Activated CD4-positive, alpha-beta T cell treated with anti-CD3 and anti-CD28 coated beads, Interleukin-2, amount 10 ng/mL, durations not matched to agents 7 days and 5 days (primary cell): ENCODE measurements at regions not wholly inside any gene's neighbourhood (a gene's known extent, or its start where the extent isn't known, plus 50 kb on each side); places are given as distances from the start of the nearest gene placed in this dataset.

ENCODE experiments used
- CTCF ChIA-PET: fragments of 350-600 bp; sonication (Branson Sonifier 250); formaldehyde crosslinking; loops from one replicate; lab custom pipeline; 2021; ENCODE audit warnings: antibody characterized with exemption; lab: Charles Lee
- POLR2A ChIA-PET: fragments of 350-600 bp; sonication (Branson Sonifier 250); formaldehyde crosslinking; loops from one replicate; lab custom pipeline; 2021; ENCODE audit warnings: antibody characterized with exemption; lab: Charles Lee
- DNase-seq: peaks from one replicate; pipeline ENCODE4 v3.0.0-alpha.2; 2020
- H3K27ac Mint-ChIP-seq: one replicate; pipeline ENCODE4 v1.8.0; 2021; ENCODE audit warnings: mild to moderate bottlenecking, moderate library complexity, mixed read lengths
- H3K27me3 Mint-ChIP-seq: one replicate; pipeline ENCODE4 v1.8.0; 2021; ENCODE audit warnings: mixed read lengths
- H3K36me3 Mint-ChIP-seq: one replicate; pipeline ENCODE4 v1.8.0; 2021; ENCODE audit warnings: low read depth, mixed read lengths
- H3K4me1 Mint-ChIP-seq: one replicate; pipeline ENCODE4 v1.8.0; 2021; ENCODE audit warnings: mixed read lengths
- H3K4me3 Mint-ChIP-seq: one replicate; pipeline ENCODE4 v1.8.0; 2021; ENCODE audit warnings: mild to moderate bottlenecking, moderate library complexity, mixed read lengths
- H3K9me3 Mint-ChIP-seq: one replicate; pipeline ENCODE4 v1.8.0; 2021; ENCODE audit warnings: mixed read lengths

- H3K36me3 Mint-ChIP-seq = no peaks in the 10 kb centered on the region
- ChIA-PET POLR2A (no interaction called here), CTCF (no interaction called here)
- no peak for DNase-seq
- H3K9me3 Mint-ChIP-seq = no peaks in the 10 kb centered on the region
- H3K4me1 Mint-ChIP-seq = peaks cover 13% of the 10 kb centered on the region
- no peak overlapping the region for H3K27ac Mint-ChIP-seq
- H3K27me3 Mint-ChIP-seq = peaks cover 49% of the 10 kb centered on the region
- H3K4me3 Mint-ChIP-seq = no peak overlapping the region
Measured at GRCh38 chr2:120439067-120439368, 93.1 kb downstream of the INHBB start.

GRCh38 chr2:120439637-120440384 is 93.9 kb downstream of the INHBB start:
- Mint-ChIP-seq H3K4me3 (no peak overlapping the region), H3K9me3 (no peaks in the 10 kb centered on the region), H3K27ac (no peak overlapping the region), H3K36me3 (no peaks in the 10 kb centered on the region), H3K27me3 (peaks cover 57% of the 10 kb centered on the region), H3K4me1 (peaks cover 13% of the 10 kb centered on the region)
- POLR2A ChIA-PET = no interaction called here
- CTCF ChIA-PET = no interaction called here
- no peak for DNase-seq

GRCh38 chr2:120440521-120441350 is 94.8 kb downstream of the INHBB start:
- ChIA-PET POLR2A (no interaction called here), CTCF (no interaction called here)
- Mint-ChIP-seq H3K27ac (no peak overlapping the region), H3K4me1 (peaks cover 13% of the 10 kb centered on the region), H3K36me3 (no peaks in the 10 kb centered on the region), H3K4me3 (no peak overlapping the region), H3K27me3 (peaks cover 62% of the 10 kb centered on the region), H3K9me3 (no peaks in the 10 kb centered on the region)
- DNase-seq = no peak

GRCh38 chr2:120441351-120441700 is 95.4 kb downstream of the INHBB start:
- no peak for DNase-seq
- H3K4me1 Mint-ChIP-seq = peaks cover 13% of the 10 kb centered on the region
- peaks cover 62% of the 10 kb centered on the region for H3K27me3 Mint-ChIP-seq
- ChIA-PET POLR2A (no interaction called here), CTCF (no interaction called here)
- H3K27ac Mint-ChIP-seq = no peak overlapping the region
- no peak overlapping the region for H3K4me3 Mint-ChIP-seq
- no peaks in the 10 kb centered on the region for H3K9me3 Mint-ChIP-seq
- H3K36me3 Mint-ChIP-seq = no peaks in the 10 kb centered on the region

DNA sequence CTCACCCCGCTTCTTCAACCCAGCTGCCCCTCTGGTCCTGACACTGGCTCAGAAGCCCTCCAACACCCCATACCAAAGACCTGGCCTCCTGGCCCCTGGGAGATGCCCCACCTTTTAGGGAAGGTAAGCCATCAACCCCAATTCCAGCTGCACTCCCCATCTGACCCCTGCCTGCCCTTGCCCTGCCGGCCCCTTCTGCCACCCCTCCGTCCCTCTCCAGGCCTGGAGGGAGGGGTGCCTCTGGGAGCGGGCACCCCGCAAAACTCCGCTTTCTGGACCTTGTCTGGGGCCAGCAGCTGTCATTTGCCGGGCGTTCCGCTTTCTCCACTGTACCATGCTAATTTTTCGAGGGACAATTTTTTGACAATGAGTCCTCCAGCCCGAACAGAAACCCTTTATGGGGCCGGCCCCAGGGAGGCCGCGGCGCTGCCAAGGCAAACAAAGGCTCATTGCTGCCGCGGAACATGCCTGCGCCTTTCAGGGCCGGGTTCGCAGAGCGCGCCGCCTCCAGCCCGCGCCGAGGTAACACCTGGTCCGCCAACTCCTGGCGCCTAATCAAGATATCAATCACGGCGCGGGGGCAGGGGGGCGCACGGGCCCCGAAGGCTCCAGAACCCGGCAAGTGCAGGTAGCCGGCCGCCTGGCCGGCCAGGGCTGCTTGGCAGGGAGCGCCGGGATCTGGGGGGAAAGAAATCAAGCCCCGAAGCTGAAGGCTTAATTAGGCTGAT is 96.0 kb downstream of the INHBB start:
- Mint-ChIP-seq H3K27ac (no peak overlapping the region), H3K9me3 (no peaks in the 10 kb centered on the region), H3K27me3 (peaks cover 62% of the 10 kb centered on the region), H3K4me1 (peaks cover 13% of the 10 kb centered on the region), H3K36me3 (no peaks in the 10 kb centered on the region), H3K4me3 (no peak overlapping the region)
- no peak for DNase-seq
- POLR2A ChIA-PET = no interaction called here
- CTCF ChIA-PET = no interaction called here

- CTCF ChIA-PET = no interaction called here
- peaks cover 62% of the 10 kb centered on the region for H3K27me3 Mint-ChIP-seq
Measured at GRCh38 chr2:120442541-120442922, 96.6 kb downstream of the INHBB start.

GRCh38 chr2:120442923-120443571 is 97.1 kb downstream of the INHBB start:
- Mint-ChIP-seq H3K27me3 (peaks cover 62% of the 10 kb centered on the region), H3K9me3 (no peaks in the 10 kb centered on the region), H3K4me1 (peaks cover 13% of the 10 kb centered on the region), H3K36me3 (no peaks in the 10 kb centered on the region), H3K4me3 (peak overlapping the region; percentile 38), H3K27ac (no peak overlapping the region)
- DNase-seq = peak; percentile 27
- POLR2A ChIA-PET = no interaction called here
- CTCF ChIA-PET = no interaction called here

More at GRCh38 chr2:120442541-120442922, 96.6 kb downstream of the INHBB start:
- DNase-seq = no peak
- POLR2A ChIA-PET = no interaction called here
- H3K4me3 Mint-ChIP-seq = peak overlapping the region; percentile 38
- H3K4me1 Mint-ChIP-seq = peaks cover 13% of the 10 kb centered on the region
- H3K27ac Mint-ChIP-seq = no peak overlapping the region
- H3K9me3 Mint-ChIP-seq = no peaks in the 10 kb centered on the region
- H3K36me3 Mint-ChIP-seq = no peaks in the 10 kb centered on the region

DNA sequence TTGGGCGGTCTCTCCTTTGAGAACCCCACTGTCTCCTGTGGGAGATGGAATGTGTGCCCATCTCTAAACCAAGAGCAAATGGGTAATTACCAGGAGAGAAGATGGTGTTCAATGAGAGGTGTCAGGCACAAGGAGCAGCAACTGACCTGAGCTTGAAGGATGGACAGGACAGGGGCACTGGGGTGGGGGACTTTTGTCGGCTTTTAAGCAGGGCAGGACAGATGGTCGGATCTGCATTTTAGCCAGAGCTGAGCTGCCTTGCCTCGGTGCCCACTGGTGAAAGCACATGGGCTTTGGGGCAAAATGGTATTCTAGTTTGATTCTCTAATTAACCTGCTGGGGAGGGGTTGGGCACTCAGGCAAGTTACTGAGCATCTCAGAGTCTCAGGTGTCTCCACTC is 98.0 kb downstream of the INHBB start:
- no peaks in the 10 kb centered on the region for H3K9me3 Mint-ChIP-seq
- no peaks in the 10 kb centered on the region for H3K36me3 Mint-ChIP-seq
- no peak for DNase-seq
- H3K27ac Mint-ChIP-seq = no peak overlapping the region
- H3K4me3 Mint-ChIP-seq = no peak overlapping the region
- H3K4me1 Mint-ChIP-seq = peaks cover 13% of the 10 kb centered on the region
- POLR2A ChIA-PET = no interaction called here
- peaks cover 59% of the 10 kb centered on the region for H3K27me3 Mint-ChIP-seq
- CTCF ChIA-PET = no interaction called here

GRCh38 chr2:120444691-120445240 is 98.8 kb downstream of the INHBB start:
- DNase-seq = no peak
- Mint-ChIP-seq H3K27ac (no peak overlapping the region), H3K36me3 (no peaks in the 10 kb centered on the region), H3K4me1 (peaks cover 13% of the 10 kb centered on the region), H3K9me3 (no peaks in the 10 kb centered on the region), H3K4me3 (no peak overlapping the region), H3K27me3 (peaks cover 51% of the 10 kb centered on the region)
- POLR2A ChIA-PET = no interaction called here
- CTCF ChIA-PET = no interaction called here

DNA sequence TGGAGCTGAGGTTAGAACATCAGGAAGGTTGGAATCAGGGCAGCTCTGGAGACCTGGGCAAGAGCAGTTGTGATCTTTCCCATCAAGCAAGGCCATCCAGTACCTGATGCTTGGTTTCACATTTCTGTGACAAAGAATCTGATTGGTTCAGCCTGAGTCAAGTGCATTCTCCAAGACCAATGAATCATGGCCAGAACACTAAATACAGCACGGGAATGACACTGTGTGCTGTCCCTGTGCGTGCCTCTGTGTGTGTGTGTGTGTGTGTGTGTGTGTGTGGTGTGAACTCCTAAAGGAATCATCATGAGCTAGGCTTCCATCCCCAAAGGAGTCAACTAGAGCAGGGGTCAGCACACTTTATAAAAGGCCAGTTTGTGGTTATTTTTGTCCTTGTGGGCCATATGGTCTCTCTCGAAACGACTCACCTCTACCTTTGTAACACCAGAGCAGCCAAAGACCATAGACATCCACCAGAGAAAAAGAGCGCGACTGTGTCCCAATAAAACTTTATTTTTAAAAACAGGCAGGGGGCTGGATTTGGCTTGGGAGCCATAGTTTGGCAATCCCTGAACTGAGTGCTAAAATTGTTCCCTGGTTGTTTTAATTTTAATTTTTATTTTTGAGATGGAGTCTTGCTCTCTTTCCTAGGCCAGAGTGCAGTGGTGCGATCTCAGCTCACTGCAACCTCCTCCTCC is 99.7 kb downstream of the INHBB start:
- peaks cover 43% of the 10 kb centered on the region for H3K27me3 Mint-ChIP-seq
- no peak overlapping the region for H3K27ac Mint-ChIP-seq

DNA sequence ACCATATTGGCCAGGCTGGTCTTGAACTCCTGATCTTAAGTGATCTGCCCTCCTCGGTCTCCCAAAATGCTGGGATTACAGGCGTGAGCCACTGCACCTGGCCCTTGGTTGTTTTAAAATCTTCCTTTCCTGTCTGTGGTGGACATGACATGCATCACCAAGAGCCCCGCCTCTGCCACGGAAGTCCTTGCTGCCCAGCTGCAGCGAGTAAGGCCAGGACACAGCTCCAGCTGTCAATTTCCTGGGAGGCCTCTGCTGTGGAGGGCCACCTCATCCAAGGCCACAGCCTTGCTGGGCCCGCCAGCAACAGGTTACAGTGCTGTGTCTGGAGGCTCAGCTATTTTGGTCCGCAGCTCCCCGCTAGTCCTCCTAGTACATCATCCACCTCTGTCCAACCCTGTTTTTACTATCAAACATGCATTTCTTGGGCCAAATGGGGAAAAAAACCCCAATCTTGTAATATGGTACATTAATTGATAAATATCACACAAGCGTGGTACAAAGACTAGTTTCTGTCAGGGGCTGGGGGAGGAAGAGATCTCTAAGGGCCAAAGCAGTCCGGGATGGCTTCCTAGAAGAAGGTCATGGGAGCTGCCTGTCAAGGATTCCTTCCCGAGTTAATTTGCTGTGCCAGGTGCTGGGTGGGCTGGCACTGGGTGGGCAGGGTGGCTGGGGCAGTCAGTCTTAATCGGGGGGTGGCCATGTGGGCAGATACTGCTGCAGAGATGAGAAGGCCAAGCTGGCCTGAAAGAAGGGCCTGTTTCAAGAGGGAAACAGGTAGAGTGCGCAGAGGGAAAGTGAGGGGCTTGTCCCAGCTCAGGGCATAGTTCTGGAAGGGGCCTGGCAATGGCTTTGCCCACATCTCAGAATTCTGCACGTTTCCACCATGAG is 100.5 kb downstream of the INHBB start:
- Mint-ChIP-seq H3K36me3 (no peaks in the 10 kb centered on the region), H3K27me3 (peaks cover 34% of the 10 kb centered on the region), H3K4me3 (no peak overlapping the region), H3K4me1 (peaks cover 13% of the 10 kb centered on the region), H3K27ac (no peak overlapping the region), H3K9me3 (no peaks in the 10 kb centered on the region)
- DNase-seq = no peak
- CTCF ChIA-PET = no interaction called here
- POLR2A ChIA-PET = no interaction called here

More for the DNA sequence above, 99.7 kb downstream of the INHBB start:
- H3K4me1 Mint-ChIP-seq = peaks cover 13% of the 10 kb centered on the region
- DNase-seq = no peak
- ChIA-PET POLR2A (no interaction called here), CTCF (no interaction called here)
- H3K4me3 Mint-ChIP-seq = no peak overlapping the region
- H3K9me3 Mint-ChIP-seq = no peaks in the 10 kb centered on the region
- H3K36me3 Mint-ChIP-seq = no peaks in the 10 kb centered on the region
